GM18907 (cell line): ENCODE measurements at regions not wholly inside any gene's neighbourhood (a gene's known extent, or its start where the extent isn't known, plus 50 kb on each side); places are given as distances from the start of the nearest gene placed in this dataset.
"Not testable (repeated sequence)": the region's sequence is repeated elsewhere in the genome, so short reads cannot be mapped to it uniquely, and the experiment has no call there.

Experiments used
- ATAC-seq: cut with Tn5 transposase; IDR thresholded peaks from one replicate; pipeline ENCODE4 v1.9.1; 2021; ENCODE audit warnings: mild to moderate bottlenecking, moderate library complexity; ENCODE audit not compliant: unreplicated experiment

GRCh38 chr4:33448948-33449347, 2728.8 kb downstream of the PCDH7 start:
- no peak for ATAC-seq

GRCh38 chr4:33453436-33453835, 2733.3 kb downstream of the PCDH7 start:
- no peak for ATAC-seq

GRCh38 chr4:33453916-33454315, 2733.7 kb downstream of the PCDH7 start:
- no peak for ATAC-seq

- ATAC-seq: no peak
Observed at GRCh38 chr4:33465565-33465964, 2745.4 kb downstream of the PCDH7 start.

GRCh38 chr4:33467291-33467690, 2747.1 kb downstream of the PCDH7 start:
- ATAC-seq: no peak

- no peak for ATAC-seq
Observed at GRCh38 chr4:33470805-33471204, 2750.6 kb downstream of the PCDH7 start.

- ATAC-seq: no peak
Observed at GRCh38 chr4:33477715-33478114, 2757.5 kb downstream of the PCDH7 start.

- no peak for ATAC-seq
Observed at GRCh38 chr4:33482773-33483172, 2761.5 kb downstream of the ARAP2 start.

GRCh38 chr4:33485111-33485510, 2759.2 kb downstream of the ARAP2 start:
- no peak for ATAC-seq

- ATAC-seq: no peak
Observed at GRCh38 chr4:33493231-33493630, 2751.1 kb downstream of the ARAP2 start.

GRCh38 chr4:33494150-33494549, 2750.2 kb downstream of the ARAP2 start:
- ATAC-seq: no peak

GRCh38 chr4:33501587-33501986, 2742.7 kb downstream of the ARAP2 start:
- ATAC-seq: not testable (repeated sequence)

GRCh38 chr4:33512397-33512796, 2731.9 kb downstream of the ARAP2 start:
- ATAC-seq: no peak

- no peak for ATAC-seq
Observed at GRCh38 chr4:33518856-33519255, 2725.5 kb downstream of the ARAP2 start.

- ATAC-seq: no peak
Observed at GRCh38 chr4:33532821-33533220, 2711.5 kb downstream of the ARAP2 start.

- ATAC-seq: no peak
Observed at GRCh38 chr4:33536898-33537297, 2707.4 kb downstream of the ARAP2 start.

- ATAC-seq: no peak
Observed at GRCh38 chr4:33537527-33537926, 2706.8 kb downstream of the ARAP2 start.

GRCh38 chr4:33543941-33544450, 2700.3 kb downstream of the ARAP2 start:
- ATAC-seq: no peak

- no peak for ATAC-seq
Observed at GRCh38 chr4:33551244-33551643, 2693.1 kb downstream of the ARAP2 start.

- ATAC-seq: no peak
Observed at GRCh38 chr4:33561259-33561658, 2683.1 kb downstream of the ARAP2 start.

GRCh38 chr4:33566649-33567048, 2677.7 kb downstream of the ARAP2 start:
- no peak for ATAC-seq

- ATAC-seq: no peak
Observed at GRCh38 chr4:33577791-33578190, 2666.5 kb downstream of the ARAP2 start.

- no peak for ATAC-seq
Observed at GRCh38 chr4:33579951-33580350, 2664.4 kb downstream of the ARAP2 start.

- ATAC-seq: no peak
Observed at GRCh38 chr4:33592701-33593100, 2651.6 kb downstream of the ARAP2 start.
